GM23338 (cell line): ENCODE measurements at regions not wholly inside any gene's neighbourhood (a gene's known extent, or its start where the extent isn't known, plus 50 kb on each side); places are given as distances from the start of the nearest gene placed in this dataset.

ENCODE experiments used
- ATAC-seq: fragments of 200-7000 bp; cut with Tn5 transposase; 3 replicates; pipeline ENCODE4 v1.9.1; 2020
- DNase-seq: peaks from one replicate; pipeline ENCODE4 v3.0.0-alpha.2; 2015; ENCODE audit warnings: low spot score
- H2AFZ ChIP-seq: fragments of 200-600 bp; sonication (generic); 2 replicates; pipeline ENCODE4 v1.8.0; 2016; ENCODE audit warnings: antibody characterized with exemption, mild to moderate bottlenecking, moderate library complexity
- H3F3A ChIP-seq: fragments of 200-600 bp; sonication (generic); replicated peaks from 2 replicates; pipeline ENCODE4 v1.8.0; 2017; ENCODE audit warnings: antibody characterized with exemption, mixed run types, low read depth
- H3K27ac ChIP-seq: fragments of 200-600 bp; sonication (generic); 2 replicates; pipeline ENCODE4 v1.6.1; 2016; ENCODE audit warnings: low read depth
- H3K27me3 ChIP-seq: fragments of 200-600 bp; sonication (generic); 2 replicates; pipeline ENCODE4 v1.8.0; 2016; ENCODE audit warnings: mild to moderate bottlenecking, mixed run types, moderate library complexity; ENCODE audit not compliant: insufficient read depth
- H3K36me3 ChIP-seq: fragments of 200-600 bp; sonication (generic); 2 replicates; pipeline ENCODE4 v1.8.0; 2016; ENCODE audit warnings: mild to moderate bottlenecking; ENCODE audit not compliant: insufficient read depth
- H3K4me1 ChIP-seq: fragments of 200-600 bp; sonication (generic); 2 replicates; pipeline ENCODE4 v1.8.0; 2016; ENCODE audit warnings: mild to moderate bottlenecking, moderate library complexity; ENCODE audit not compliant: insufficient read depth
- H3K4me2 ChIP-seq: fragments of 200-600 bp; sonication (generic); 2 replicates; pipeline ENCODE4 v1.7.1; 2017; ENCODE audit warnings: mixed run types
- H3K4me3 ChIP-seq: fragments of 200-600 bp; sonication (generic); 2 replicates; pipeline ENCODE4 v1.6.1; 2016; ENCODE audit warnings: mixed run types
- H3K79me2 ChIP-seq: fragments of 200-600 bp; sonication (generic); replicated peaks from 2 replicates; pipeline ENCODE4 v1.8.0; 2017; ENCODE audit warnings: mild to moderate bottlenecking; ENCODE audit not compliant: insufficient read depth
- H3K9me2 ChIP-seq: fragments of 200-600 bp; sonication (generic); 2 replicates; pipeline ENCODE4 v1.8.0; 2017; ENCODE audit not compliant: insufficient read depth
- H4K20me1 ChIP-seq: fragments of 200-600 bp; sonication (generic); replicated peaks from 2 replicates; pipeline ENCODE4 v1.8.0; 2017; ENCODE audit warnings: mild to moderate bottlenecking; ENCODE audit not compliant: insufficient read depth
- H3K27ac Mint-ChIP-seq: 2 replicates; pipeline ENCODE4 v1.8.0; 2020; ENCODE audit warnings: inconsistent platforms, mild to moderate bottlenecking, moderate library complexity, mixed read lengths
- H3K27me3 Mint-ChIP-seq: 3 replicates; pipeline ENCODE4 v1.8.0; 2022; ENCODE audit warnings: low read depth, mild to moderate bottlenecking, moderate library complexity, mixed read lengths, inconsistent platforms; ENCODE audit not compliant: insufficient read depth, poor library complexity
- H3K36me3 Mint-ChIP-seq: 3 replicates; pipeline ENCODE4 v1.8.0; 2021; ENCODE audit warnings: low read depth, mild to moderate bottlenecking, inconsistent platforms, moderate library complexity, mixed read lengths
- H3K4me1 Mint-ChIP-seq: 3 replicates; pipeline ENCODE4 v1.8.0; 2020; ENCODE audit warnings: mild to moderate bottlenecking, inconsistent platforms, mixed read lengths
- H3K4me3 Mint-ChIP-seq: 3 replicates; pipeline ENCODE4 v1.8.0; 2021; ENCODE audit warnings: moderate library complexity, mild to moderate bottlenecking, inconsistent platforms, mixed read lengths
- H3K9me3 Mint-ChIP-seq: 3 replicates; pipeline ENCODE4 v1.8.0; 2020; ENCODE audit warnings: moderate library complexity, mild to moderate bottlenecking, inconsistent platforms, mixed read lengths
- EZH2 ChIP-seq: fragments of 200-600 bp; sonication (generic); IDR thresholded peaks from one replicate; pipeline ENCODE4 v1.8.0; 2017; ENCODE audit warnings: antibody characterized with exemption, mild to moderate bottlenecking, low read depth; ENCODE audit not compliant: unreplicated experiment
- EZH2phosphoT487 ChIP-seq: fragments of 200-600 bp; sonication (generic); IDR thresholded peaks from one replicate; pipeline ENCODE4 v1.8.1; 2018; ENCODE audit warnings: antibody characterized with exemption; ENCODE audit not compliant: unreplicated experiment
- JUNB ChIP-seq: IDR thresholded peaks from one replicate; pipeline ENCODE4 v1.6.1; 2016; ENCODE audit warnings: antibody characterized with exemption; ENCODE audit not compliant: unreplicated experiment
- NANOG ChIP-seq: IDR thresholded peaks from 2 replicates; pipeline ENCODE4 v1.6.1; 2016; ENCODE audit warnings: antibody characterized with exemption, borderline replicate concordance
- POLR2AphosphoS5 ChIP-seq: IDR thresholded peaks from 2 replicates; pipeline ENCODE4 v1.6.1; 2016; ENCODE audit warnings: antibody characterized with exemption, low read depth
- STAT1 ChIP-seq: IDR thresholded peaks from one replicate; pipeline ENCODE4 v1.6.1; 2016; ENCODE audit warnings: antibody characterized with exemption; ENCODE audit not compliant: unreplicated experiment
- ZNF114 ChIP-seq: fragments of 250-450 bp; sonication (Bioruptor Pico); IDR thresholded peaks from 2 replicates; pipeline ENCODE4 v1.5.0; 2020; ENCODE audit warnings: mild to moderate bottlenecking, moderate library complexity
- TF ChIP-seq, protein P1 (sequence below): IDR thresholded peaks from 2 replicates; pipeline ENCODE4 v1.6.1; 2016; ENCODE audit warnings: antibody characterized with exemption
- TF ChIP-seq, protein P2 (sequence below): fragments of 250-450 bp; sonication (Bioruptor Pico); IDR thresholded peaks from 2 replicates; pipeline ENCODE4 v1.5.0; 2020; ENCODE audit warnings: mild to moderate bottlenecking, moderate library complexity
- TF ChIP-seq, protein P3 (sequence below), 2 experiments: fragments of 200-600 bp in 1 of 2; sonication (generic) in 1 of 2; conservative IDR thresholded peaks; 2 replicates each; pipeline versions ENCODE4 v1.5.1 to v1.6.1; 2016 to 2017; ENCODE audit warnings: antibody characterized with exemption in 2 of 2, low read depth in 2 of 2, mild to moderate bottlenecking in 2 of 2, moderate library complexity in 1 of 2

DNA sequence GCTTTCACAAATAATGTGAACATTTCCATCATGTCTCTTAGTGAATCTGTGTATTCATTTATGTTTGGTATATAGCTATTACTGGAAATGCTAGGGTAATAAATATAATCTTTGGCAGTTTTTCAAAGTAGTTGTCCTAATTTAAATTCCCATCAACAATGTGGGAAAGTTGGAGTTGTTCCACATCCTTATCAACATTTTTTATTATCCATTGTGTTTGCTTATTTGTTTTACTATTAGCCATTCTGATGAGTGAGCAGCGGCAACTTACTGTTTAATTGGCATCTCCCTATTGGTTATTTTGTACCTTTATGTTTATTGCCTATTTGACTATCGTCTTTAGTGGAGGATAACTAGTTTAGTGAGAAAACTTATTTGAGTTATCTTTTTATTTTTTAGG is 121.1 kb upstream of the CCN2 start:
- Mint-ChIP-seq H3K36me3 (no peaks in the 10 kb centered on the region), H3K27me3 (peaks cover 2% of the 10 kb centered on the region), H3K4me1 (no peaks in the 10 kb centered on the region), H3K4me3 (no peak overlapping the region), H3K27ac (no peak overlapping the region), H3K9me3 (no peaks in the 10 kb centered on the region)
- no peak overlapping the region for H2AFZ ChIP-seq
- H3K27ac ChIP-seq, result no peak overlapping the region
- DNase-seq (no peak), ATAC-seq (no peak)
- H3K4me2 ChIP-seq, result no peak overlapping the region
- no peaks in the 10 kb centered on the region for H4K20me1 ChIP-seq
- H3K79me2 ChIP-seq, result no peaks in the 10 kb centered on the region
- no peaks in the 10 kb centered on the region for H3K36me3 ChIP-seq
- no peaks in the 10 kb centered on the region for H3F3A ChIP-seq
- no peaks in the 10 kb centered on the region for H3K4me1 ChIP-seq
- TF ChIP-seq, protein P1, sequence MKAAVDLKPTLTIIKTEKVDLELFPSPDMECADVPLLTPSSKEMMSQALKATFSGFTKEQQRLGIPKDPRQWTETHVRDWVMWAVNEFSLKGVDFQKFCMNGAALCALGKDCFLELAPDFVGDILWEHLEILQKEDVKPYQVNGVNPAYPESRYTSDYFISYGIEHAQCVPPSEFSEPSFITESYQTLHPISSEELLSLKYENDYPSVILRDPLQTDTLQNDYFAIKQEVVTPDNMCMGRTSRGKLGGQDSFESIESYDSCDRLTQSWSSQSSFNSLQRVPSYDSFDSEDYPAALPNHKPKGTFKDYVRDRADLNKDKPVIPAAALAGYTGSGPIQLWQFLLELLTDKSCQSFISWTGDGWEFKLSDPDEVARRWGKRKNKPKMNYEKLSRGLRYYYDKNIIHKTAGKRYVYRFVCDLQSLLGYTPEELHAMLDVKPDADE, result no peak
- TF ChIP-seq EZH2 (no peak), STAT1 (no peak), POLR2AphosphoS5 (no peak), JUNB (no peak)
- TF ChIP-seq, protein P2, sequence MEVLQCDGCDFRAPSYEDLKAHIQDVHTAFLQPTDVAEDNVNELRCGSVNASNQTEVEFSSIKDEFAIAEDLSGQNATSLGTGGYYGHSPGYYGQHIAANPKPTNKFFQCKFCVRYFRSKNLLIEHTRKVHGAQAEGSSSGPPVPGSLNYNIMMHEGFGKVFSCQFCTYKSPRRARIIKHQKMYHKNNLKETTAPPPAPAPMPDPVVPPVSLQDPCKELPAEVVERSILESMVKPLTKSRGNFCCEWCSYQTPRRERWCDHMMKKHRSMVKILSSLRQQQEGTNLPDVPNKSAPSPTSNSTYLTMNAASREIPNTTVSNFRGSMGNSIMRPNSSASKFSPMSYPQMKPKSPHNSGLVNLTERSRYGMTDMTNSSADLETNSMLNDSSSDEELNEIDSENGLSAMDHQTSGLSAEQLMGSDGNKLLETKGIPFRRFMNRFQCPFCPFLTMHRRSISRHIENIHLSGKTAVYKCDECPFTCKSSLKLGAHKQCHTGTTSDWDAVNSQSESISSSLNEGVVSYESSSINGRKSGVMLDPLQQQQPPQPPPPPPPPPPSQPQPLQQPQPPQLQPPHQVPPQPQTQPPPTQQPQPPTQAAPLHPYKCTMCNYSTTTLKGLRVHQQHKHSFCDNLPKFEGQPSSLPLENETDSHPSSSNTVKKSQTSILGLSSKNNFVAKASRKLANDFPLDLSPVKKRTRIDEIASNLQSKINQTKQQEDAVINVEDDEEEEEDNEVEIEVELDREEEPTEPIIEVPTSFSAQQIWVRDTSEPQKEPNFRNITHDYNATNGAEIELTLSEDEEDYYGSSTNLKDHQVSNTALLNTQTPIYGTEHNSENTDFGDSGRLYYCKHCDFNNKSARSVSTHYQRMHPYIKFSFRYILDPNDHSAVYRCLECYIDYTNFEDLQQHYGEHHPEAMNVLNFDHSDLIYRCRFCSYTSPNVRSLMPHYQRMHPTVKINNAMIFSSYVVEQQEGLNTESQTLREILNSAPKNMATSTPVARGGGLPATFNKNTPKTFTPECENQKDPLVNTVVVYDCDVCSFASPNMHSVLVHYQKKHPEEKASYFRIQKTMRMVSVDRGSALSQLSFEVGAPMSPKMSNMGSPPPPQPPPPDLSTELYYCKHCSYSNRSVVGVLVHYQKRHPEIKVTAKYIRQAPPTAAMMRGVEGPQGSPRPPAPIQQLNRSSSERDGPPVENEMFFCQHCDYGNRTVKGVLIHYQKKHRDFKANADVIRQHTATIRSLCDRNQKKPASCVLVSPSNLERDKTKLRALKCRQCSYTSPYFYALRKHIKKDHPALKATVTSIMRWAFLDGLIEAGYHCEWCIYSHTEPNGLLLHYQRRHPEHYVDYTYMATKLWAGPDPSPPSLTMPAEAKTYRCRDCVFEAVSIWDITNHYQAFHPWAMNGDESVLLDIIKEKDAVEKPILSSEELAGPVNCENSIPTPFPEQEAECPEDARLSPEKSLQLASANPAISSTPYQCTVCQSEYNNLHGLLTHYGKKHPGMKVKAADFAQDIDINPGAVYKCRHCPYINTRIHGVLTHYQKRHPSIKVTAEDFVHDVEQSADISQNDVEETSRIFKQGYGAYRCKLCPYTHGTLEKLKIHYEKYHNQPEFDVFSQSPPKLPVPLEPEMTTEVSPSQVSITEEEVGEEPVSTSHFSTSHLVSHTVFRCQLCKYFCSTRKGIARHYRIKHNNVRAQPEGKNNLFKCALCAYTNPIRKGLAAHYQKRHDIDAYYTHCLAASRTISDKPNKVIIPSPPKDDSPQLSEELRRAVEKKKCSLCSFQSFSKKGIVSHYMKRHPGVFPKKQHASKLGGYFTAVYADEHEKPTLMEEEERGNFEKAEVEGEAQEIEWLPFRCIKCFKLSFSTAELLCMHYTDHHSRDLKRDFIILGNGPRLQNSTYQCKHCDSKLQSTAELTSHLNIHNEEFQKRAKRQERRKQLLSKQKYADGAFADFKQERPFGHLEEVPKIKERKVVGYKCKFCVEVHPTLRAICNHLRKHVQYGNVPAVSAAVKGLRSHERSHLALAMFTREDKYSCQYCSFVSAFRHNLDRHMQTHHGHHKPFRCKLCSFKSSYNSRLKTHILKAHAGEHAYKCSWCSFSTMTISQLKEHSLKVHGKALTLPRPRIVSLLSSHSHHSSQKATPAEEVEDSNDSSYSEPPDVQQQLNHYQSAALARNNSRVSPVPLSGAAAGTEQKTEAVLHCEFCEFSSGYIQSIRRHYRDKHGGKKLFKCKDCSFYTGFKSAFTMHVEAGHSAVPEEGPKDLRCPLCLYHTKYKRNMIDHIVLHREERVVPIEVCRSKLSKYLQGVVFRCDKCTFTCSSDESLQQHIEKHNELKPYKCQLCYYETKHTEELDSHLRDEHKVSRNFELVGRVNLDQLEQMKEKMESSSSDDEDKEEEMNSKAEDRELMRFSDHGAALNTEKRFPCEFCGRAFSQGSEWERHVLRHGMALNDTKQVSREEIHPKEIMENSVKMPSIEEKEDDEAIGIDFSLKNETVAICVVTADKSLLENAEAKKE (CRISPR knock-in tag), result no peak
- no peaks in the 10 kb centered on the region for H3K9me2 ChIP-seq
- H3K27me3 ChIP-seq, result no peaks in the 10 kb centered on the region
- no peak overlapping the region for H3K4me3 ChIP-seq

DNA sequence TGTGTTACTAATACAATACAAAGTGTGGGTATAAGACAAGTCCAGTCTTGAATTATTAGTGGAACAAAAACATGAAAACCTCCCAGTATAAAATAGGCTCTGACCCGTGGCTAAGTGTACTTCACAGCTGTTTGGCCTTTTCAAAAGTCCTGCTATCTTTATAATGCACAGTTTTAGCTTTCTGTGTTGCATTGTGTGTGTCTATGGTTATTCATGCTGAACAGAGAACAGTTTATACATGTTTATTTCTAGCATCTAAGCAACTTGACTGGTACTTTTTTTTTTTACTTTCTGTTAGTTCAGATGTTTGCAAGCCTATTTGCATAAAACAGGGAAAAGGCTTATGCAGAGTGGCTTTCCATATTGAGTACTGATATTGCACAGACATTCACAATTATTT is 119.2 kb upstream of the CCN2 start:
- H3K27me3 Mint-ChIP-seq, result peaks cover 2% of the 10 kb centered on the region
- H3K4me3 Mint-ChIP-seq, result no peak overlapping the region
- H3K27ac ChIP-seq, result no peak overlapping the region
- ATAC-seq (no peak), DNase-seq (no peak)
- no peak overlapping the region for H3K27ac Mint-ChIP-seq
- H3K36me3 Mint-ChIP-seq, result no peaks in the 10 kb centered on the region
- H2AFZ ChIP-seq, result no peak overlapping the region
- no peaks in the 10 kb centered on the region for H4K20me1 ChIP-seq
- H3K9me3 Mint-ChIP-seq, result no peaks in the 10 kb centered on the region
- no peak overlapping the region for H3K4me2 ChIP-seq
- H3K79me2 ChIP-seq, result no peaks in the 10 kb centered on the region
- no peaks in the 10 kb centered on the region for H3K27me3 ChIP-seq
- H3K4me1 Mint-ChIP-seq, result no peaks in the 10 kb centered on the region
- no peaks in the 10 kb centered on the region for H3F3A ChIP-seq
- H3K9me2 ChIP-seq, result no peaks in the 10 kb centered on the region; the same call in 1 of the 2 replicates
- H3K4me3 ChIP-seq, result no peak overlapping the region
- no peaks in the 10 kb centered on the region for H3K36me3 ChIP-seq
- H3K4me1 ChIP-seq, result no peaks in the 10 kb centered on the region
- no peak for TF ChIP-seq EZH2
- TF ChIP-seq, protein P1, result no peak
- no peak for TF ChIP-seq ZNF114 (CRISPR knock-in tag)
- no peak for TF ChIP-seq JUNB
- no peak for TF ChIP-seq EZH2phosphoT487
- TF ChIP-seq NANOG, result no peak
- TF ChIP-seq, protein P3, sequence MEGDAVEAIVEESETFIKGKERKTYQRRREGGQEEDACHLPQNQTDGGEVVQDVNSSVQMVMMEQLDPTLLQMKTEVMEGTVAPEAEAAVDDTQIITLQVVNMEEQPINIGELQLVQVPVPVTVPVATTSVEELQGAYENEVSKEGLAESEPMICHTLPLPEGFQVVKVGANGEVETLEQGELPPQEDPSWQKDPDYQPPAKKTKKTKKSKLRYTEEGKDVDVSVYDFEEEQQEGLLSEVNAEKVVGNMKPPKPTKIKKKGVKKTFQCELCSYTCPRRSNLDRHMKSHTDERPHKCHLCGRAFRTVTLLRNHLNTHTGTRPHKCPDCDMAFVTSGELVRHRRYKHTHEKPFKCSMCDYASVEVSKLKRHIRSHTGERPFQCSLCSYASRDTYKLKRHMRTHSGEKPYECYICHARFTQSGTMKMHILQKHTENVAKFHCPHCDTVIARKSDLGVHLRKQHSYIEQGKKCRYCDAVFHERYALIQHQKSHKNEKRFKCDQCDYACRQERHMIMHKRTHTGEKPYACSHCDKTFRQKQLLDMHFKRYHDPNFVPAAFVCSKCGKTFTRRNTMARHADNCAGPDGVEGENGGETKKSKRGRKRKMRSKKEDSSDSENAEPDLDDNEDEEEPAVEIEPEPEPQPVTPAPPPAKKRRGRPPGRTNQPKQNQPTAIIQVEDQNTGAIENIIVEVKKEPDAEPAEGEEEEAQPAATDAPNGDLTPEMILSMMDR (conservative IDR thresholded peaks at IDR 0.05; ENCODE audit: low read depth in 2 of 2), result no peak
